HCT116 (cell line): ENCODE measurements at regions not wholly inside any gene's neighbourhood (a gene's known extent, or its start where the extent isn't known, plus 50 kb on each side); places are given as distances from the start of the nearest gene placed in this dataset.

Experiments used
- ATAC-seq: fragments of 200-7000 bp; cut with Tn5 transposase; 2 replicates; pipeline ENCODE4 v1.9.1; 2020; ENCODE audit warnings: mild to moderate bottlenecking, moderate library complexity
- BruUV-seq: library from RNA; stranded (reverse); fragments of 400-500 nt; replicated peaks from 2 replicates; lab custom pipeline; 2021; lab: Mats Ljungman, UMichigan
- CTCF ChIA-PET: fragments of 300-600 bp; sonication (Branson Sonifier 250); formaldehyde crosslinking; loops from one replicate; lab custom pipeline; 2021; ENCODE audit warnings: antibody characterized with exemption; lab: Charles Lee
- POLR2A ChIA-PET: fragments of 300-600, 350-600 bp; sonication (Branson Sonifier 250); formaldehyde crosslinking; loops from one replicate; lab custom pipeline; 2021; ENCODE audit warnings: antibody characterized with exemption; lab: Charles Lee
- RAD21 ChIA-PET, 2 experiments: fragments of 300-600 bp; sonication (Branson Sonifier 250); formaldehyde crosslinking; loops; one replicate each; lab custom pipeline; 2023; ENCODE audit warnings: low total read pairs in 2 of 2; ENCODE audit not compliant: uncharacterized antibody in 2 of 2, unreplicated experiment in 2 of 2, low non-redundant PET in 1 of 2; lab: Charles Lee
- DNase-seq: peaks from one replicate; pipeline ENCODE4 v3.0.0-alpha.2; 2010; ENCODE audit warnings: low read depth, low spot score
- H2AFZ ChIP-seq: fragments of 200-600 bp; shearing (Covaris generic), sonication (generic); 2 replicates; pipeline ENCODE4 v1.6.1; 2017; ENCODE audit warnings: low read depth, mixed run types, mixed read lengths, antibody characterized with exemption, low read length; ENCODE audit not compliant: poor library complexity, severe bottlenecking
- H3K27ac ChIP-seq: 2 replicates; pipeline ENCODE4 v1.5.1; 2012; ENCODE audit warnings: low read depth, low read length
- H3K27me3 ChIP-seq: fragments of 200-600 bp; sonication (generic); 2 replicates; pipeline ENCODE4 v1.6.1; 2016; ENCODE audit warnings: mixed run types, low read length, mixed read lengths; ENCODE audit not compliant: insufficient read depth
- H3K36me3 ChIP-seq, 2 experiments: fragments of 200-500 bp in 1 of 2; fragments of 200-600 bp in 1 of 2; sonication (Bioruptor generic) in 1 of 2; sonication (generic) in 1 of 2; 2 replicates each; pipeline versions ENCODE4 v1.5.1 to v1.6.1; 2014 to 2016; ENCODE audit warnings: low read length in 2 of 2, inconsistent platforms in 1 of 2, mixed read lengths in 1 of 2, mixed run types in 1 of 2; ENCODE audit not compliant: insufficient read depth in 2 of 2, control insufficient read depth in 1 of 2
- H3K4me1 ChIP-seq, 2 experiments: fragments of 200-600 bp in 1 of 2; sonication (generic) in 1 of 2; 2 replicates each; pipeline versions ENCODE4 v1.5.1 to v1.6.1; 2012 to 2017; ENCODE audit warnings: low read length in 2 of 2, inconsistent platforms in 1 of 2, mild to moderate bottlenecking in 1 of 2, mixed read lengths in 1 of 2, mixed run types in 1 of 2, moderate library complexity in 1 of 2; ENCODE audit not compliant: insufficient read depth in 2 of 2, control insufficient read depth in 1 of 2
- H3K4me2 ChIP-seq: fragments of 200-600 bp; sonication (generic); 2 replicates; pipeline ENCODE4 v1.6.1; 2017; ENCODE audit warnings: mixed run types, low read length, mixed read lengths
- H3K4me3 ChIP-seq, 2 experiments: fragments of 200-600 bp in 1 of 2; sonication (generic) in 1 of 2; replicated peaks in 1 of 2; 2 replicates each; pipeline ENCODE4 v1.5.1; 2011 to 2016; ENCODE audit warnings: low read length in 2 of 2, control low read depth in 1 of 2, low read depth in 1 of 2, mild to moderate bottlenecking in 1 of 2, mixed read lengths in 1 of 2, mixed run types in 1 of 2
- H3K79me2 ChIP-seq: fragments of 200-600 bp; sonication (generic); 2 replicates; pipeline ENCODE4 v1.6.1; 2017; ENCODE audit warnings: mild to moderate bottlenecking, mixed run types, low read length, moderate library complexity, mixed read lengths; ENCODE audit not compliant: insufficient read depth
- H3K9ac ChIP-seq: fragments of 200-600 bp; sonication (generic); 2 replicates; pipeline ENCODE4 v1.6.1; 2016; ENCODE audit warnings: low read length, mixed read lengths
- H3K9me2 ChIP-seq: fragments of 200-600 bp; sonication (generic), shearing (Covaris generic); 2 replicates; pipeline ENCODE4 v1.6.1; 2017; ENCODE audit warnings: mixed run types, mild to moderate bottlenecking, moderate library complexity; ENCODE audit not compliant: insufficient read depth
- H3K9me3 ChIP-seq, 2 experiments: fragments of 200-500 bp in 1 of 2; fragments of 200-600 bp in 1 of 2; sonication (Bioruptor generic) in 1 of 2; sonication (generic) in 1 of 2; 2 replicates each; pipeline ENCODE4 v1.6.1; 2014 to 2017; ENCODE audit warnings: low read length in 2 of 2, mixed read lengths in 2 of 2, inconsistent platforms in 1 of 2, low read depth in 1 of 2, mild to moderate bottlenecking in 1 of 2, mixed run types in 1 of 2, moderate library complexity in 1 of 2; ENCODE audit not compliant: control insufficient read depth in 1 of 2, insufficient read depth in 1 of 2
- H4K20me1 ChIP-seq: fragments of 200-600 bp; sonication (generic), shearing (Covaris generic); 2 replicates; pipeline ENCODE4 v1.6.1; 2017; ENCODE audit warnings: mixed run types, mild to moderate bottlenecking, moderate library complexity; ENCODE audit not compliant: insufficient read depth
- ATF3 ChIP-seq: IDR thresholded peaks from 2 replicates; pipeline ENCODE4 v1.6.1; 2012
- CBX3 ChIP-seq: IDR thresholded peaks from 2 replicates; pipeline ENCODE4 v1.6.1; 2012; ENCODE audit warnings: low read depth
- CEBPB ChIP-seq: IDR thresholded peaks from 2 replicates; pipeline ENCODE4 v1.6.1; 2012; ENCODE audit warnings: low read depth
- ELF1 ChIP-seq: IDR thresholded peaks from 2 replicates; pipeline ENCODE4 v1.6.1; 2012; ENCODE audit warnings: low read depth, borderline replicate concordance
- EZH2 ChIP-seq: fragments of 200-600 bp; sonication (generic); IDR thresholded peaks from 2 replicates; pipeline ENCODE4 v1.6.1; 2017; ENCODE audit warnings: antibody characterized with exemption, mixed run types
- FOSL1 ChIP-seq: IDR thresholded peaks from 2 replicates; pipeline ENCODE4 v1.6.1; 2012; ENCODE audit warnings: low read depth
- MAX ChIP-seq: IDR thresholded peaks from 2 replicates; pipeline ENCODE4 v1.6.1; 2012
- POLR2A ChIP-seq: IDR thresholded peaks from 2 replicates; pipeline ENCODE4 v1.7.0; 2011; ENCODE audit warnings: borderline replicate concordance; ENCODE audit not compliant: insufficient read depth, insufficient read length; ENCODE audit errors: extremely low read depth
- SIN3A ChIP-seq: IDR thresholded peaks from 2 replicates; pipeline ENCODE4 v1.6.1; 2012; ENCODE audit warnings: low read depth
- SP1 ChIP-seq: IDR thresholded peaks from 2 replicates; pipeline ENCODE4 v1.6.1; 2012; ENCODE audit warnings: low read depth
- TCF7L2 ChIP-seq: IDR thresholded peaks from 2 replicates; pipeline ENCODE4 v1.7.0; 2011; ENCODE audit warnings: borderline replicate concordance, inconsistent platforms; ENCODE audit not compliant: insufficient read depth, insufficient read length; ENCODE audit errors: extremely low read depth
- ZBTB33 ChIP-seq: IDR thresholded peaks from 2 replicates; pipeline ENCODE4 v1.6.1; 2011; ENCODE audit warnings: mild to moderate bottlenecking, low read length, moderate library complexity; ENCODE audit not compliant: insufficient replicate concordance; ENCODE audit errors: extremely low read depth
- ZNF274 ChIP-seq: fragments of 200-500 bp; sonication (Bioruptor generic); IDR thresholded peaks from 2 replicates; pipeline ENCODE4 v1.6.1; 2014; ENCODE audit warnings: mild to moderate bottlenecking, low read depth, low read length, inconsistent platforms
- intact Hi-C: fragments of 100-400 bp; cut with micrococcal nuclease; formaldehyde crosslinking; loops from 2 replicates; pipeline ENCODE4 v1.10.0; 2022
- TF ChIP-seq, protein P1 (sequence below): IDR thresholded peaks from 2 replicates; pipeline ENCODE4 v1.6.1; 2012; ENCODE audit warnings: low read depth

DNA sequence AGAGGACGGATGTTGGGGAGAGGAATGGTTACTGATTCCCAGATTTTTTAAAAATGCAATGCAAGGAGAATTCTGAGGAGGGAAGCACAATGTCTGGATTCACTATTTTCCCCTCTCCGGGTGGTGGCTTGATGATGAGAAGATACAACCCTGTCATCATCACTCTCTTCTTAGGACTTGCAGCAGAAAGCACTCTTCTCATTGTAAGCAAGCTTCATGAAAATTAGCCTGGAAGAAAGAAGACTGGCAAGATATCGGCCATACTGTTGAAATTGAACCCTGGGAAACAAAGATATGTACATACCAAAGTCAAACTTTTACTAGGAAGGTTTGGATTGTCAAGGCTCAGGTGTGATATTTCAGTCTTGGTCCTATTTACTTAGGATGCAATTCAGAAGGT, 195.7 kb downstream of the EDN1 start:
- no peaks in the 10 kb centered on the region for H3K79me2 ChIP-seq
- TF ChIP-seq EZH2 = no peak
- TF ChIP-seq, protein P1, sequence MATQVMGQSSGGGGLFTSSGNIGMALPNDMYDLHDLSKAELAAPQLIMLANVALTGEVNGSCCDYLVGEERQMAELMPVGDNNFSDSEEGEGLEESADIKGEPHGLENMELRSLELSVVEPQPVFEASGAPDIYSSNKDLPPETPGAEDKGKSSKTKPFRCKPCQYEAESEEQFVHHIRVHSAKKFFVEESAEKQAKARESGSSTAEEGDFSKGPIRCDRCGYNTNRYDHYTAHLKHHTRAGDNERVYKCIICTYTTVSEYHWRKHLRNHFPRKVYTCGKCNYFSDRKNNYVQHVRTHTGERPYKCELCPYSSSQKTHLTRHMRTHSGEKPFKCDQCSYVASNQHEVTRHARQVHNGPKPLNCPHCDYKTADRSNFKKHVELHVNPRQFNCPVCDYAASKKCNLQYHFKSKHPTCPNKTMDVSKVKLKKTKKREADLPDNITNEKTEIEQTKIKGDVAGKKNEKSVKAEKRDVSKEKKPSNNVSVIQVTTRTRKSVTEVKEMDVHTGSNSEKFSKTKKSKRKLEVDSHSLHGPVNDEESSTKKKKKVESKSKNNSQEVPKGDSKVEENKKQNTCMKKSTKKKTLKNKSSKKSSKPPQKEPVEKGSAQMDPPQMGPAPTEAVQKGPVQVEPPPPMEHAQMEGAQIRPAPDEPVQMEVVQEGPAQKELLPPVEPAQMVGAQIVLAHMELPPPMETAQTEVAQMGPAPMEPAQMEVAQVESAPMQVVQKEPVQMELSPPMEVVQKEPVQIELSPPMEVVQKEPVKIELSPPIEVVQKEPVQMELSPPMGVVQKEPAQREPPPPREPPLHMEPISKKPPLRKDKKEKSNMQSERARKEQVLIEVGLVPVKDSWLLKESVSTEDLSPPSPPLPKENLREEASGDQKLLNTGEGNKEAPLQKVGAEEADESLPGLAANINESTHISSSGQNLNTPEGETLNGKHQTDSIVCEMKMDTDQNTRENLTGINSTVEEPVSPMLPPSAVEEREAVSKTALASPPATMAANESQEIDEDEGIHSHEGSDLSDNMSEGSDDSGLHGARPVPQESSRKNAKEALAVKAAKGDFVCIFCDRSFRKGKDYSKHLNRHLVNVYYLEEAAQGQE = no peak
- TF ChIP-seq POLR2A = no peak
- TF ChIP-seq CBX3 = no peak
- TF ChIP-seq TCF7L2 = no peak
- TF ChIP-seq SP1 = no peak
- TF ChIP-seq ELF1 = no peak
- no peak for TF ChIP-seq SIN3A
- no peak for TF ChIP-seq MAX
- no peak for TF ChIP-seq ZBTB33
- TF ChIP-seq FOSL1 = no peak
- no peak for TF ChIP-seq ATF3
- no peak for TF ChIP-seq ZNF274
- TF ChIP-seq CEBPB = no peak
- DNase-seq (no peak), ATAC-seq (no peak)
- H3K4me3 ChIP-seq = no peak overlapping the region
- no peak overlapping the region for H3K4me2 ChIP-seq
- ChIA-PET CTCF (no interaction called here), POLR2A (no interaction called here), RAD21 (no interaction called here)
- no peaks in the 10 kb centered on the region for H3K9me3 ChIP-seq
- no TSS peak for BruUV-seq
- no peaks in the 10 kb centered on the region for H3K36me3 ChIP-seq
- H3K27me3 ChIP-seq = no peaks in the 10 kb centered on the region
- peak overlapping the region; percentile 69 for H2AFZ ChIP-seq
- H4K20me1 ChIP-seq = no peaks in the 10 kb centered on the region
- peaks cover 10 to 32% of the 10 kb centered on the region in 2 experiments for H3K4me1 ChIP-seq
- no peak overlapping the region for H3K9ac ChIP-seq
- intact Hi-C loops = no loop called here
- no peak overlapping the region for H3K27ac ChIP-seq
- H3K9me2 ChIP-seq = no peaks in the 10 kb centered on the region
